Muscle of arm (tissue), 1 donor: ENCODE measurements at regions not wholly inside any gene's neighbourhood (a gene's known extent, or its start where the extent isn't known, plus 50 kb on each side); places are given as distances from the start of the nearest gene placed in this dataset.
A peak's percentile ranks its signal among the peaks of the same experiment; 100 is the strongest.

ENCODE experiments used
- DNase-seq: peaks from one replicate; pipeline ENCODE4 v3.0.0-alpha.2; 2013

DNA sequence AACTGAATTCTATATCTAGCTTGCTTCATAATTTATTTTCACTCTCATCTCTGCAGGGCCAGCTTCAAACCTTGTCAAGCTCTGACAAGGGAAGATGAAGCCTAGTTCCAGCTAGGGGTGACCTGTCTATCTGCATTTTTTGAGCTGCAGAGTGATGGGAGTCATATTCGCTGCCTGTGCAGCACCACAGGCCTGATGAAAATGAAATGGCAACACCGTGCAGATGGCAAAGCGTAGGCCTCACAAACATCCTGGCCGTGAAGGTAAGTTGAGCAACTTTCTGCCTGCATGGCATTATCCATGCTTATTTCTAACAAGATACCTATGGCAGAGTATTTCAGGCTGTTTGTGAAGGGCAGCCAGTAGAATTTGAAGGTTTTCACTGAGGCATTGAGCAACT lies 86.4 kb upstream of the C1QTNF9B start:
- no peak for DNase-seq

DNA sequence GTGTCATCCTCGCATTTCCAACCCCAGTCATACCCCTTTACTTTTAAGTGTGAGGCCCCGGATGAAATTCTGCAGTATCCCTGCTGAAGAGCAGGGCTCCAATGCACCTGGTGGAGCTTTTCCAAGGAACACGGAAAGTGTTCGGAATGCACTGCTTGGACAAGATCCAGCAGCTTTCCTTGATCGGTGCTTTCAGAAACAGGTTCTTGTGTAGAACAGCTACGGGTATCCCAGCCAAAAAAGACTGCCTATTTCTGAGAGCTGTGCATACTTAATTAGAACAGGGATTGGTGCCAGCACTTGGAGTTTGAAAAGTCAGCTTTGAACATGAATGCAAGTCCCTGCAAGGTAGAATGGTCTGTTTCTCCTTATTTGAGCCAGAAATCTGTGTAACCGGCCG lies 87.2 kb upstream of the C1QTNF9B start:
- no peak for DNase-seq

DNA sequence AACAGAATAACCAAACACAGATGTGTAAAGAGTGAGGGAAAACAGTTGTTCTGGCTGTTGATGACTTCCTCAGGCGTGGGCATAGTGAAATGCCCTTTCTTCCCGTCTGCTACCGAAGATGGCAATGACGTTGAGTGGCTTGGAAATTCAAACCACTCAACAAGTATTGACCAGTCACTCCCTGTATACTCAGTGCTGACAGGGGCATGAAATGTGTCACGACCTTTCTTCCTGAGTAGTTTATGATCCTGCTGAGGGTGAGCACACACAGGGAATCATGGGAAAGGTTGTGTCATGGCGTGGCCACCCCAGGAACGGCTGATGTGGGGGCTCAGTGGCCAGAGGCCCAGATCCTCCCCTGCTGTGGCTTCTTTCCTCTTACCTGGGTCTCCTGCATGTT lies 87.8 kb upstream of the C1QTNF9B start:
- DNase-seq: no peak

GRCh38 chr13:23985839-23986238 lies 88.5 kb upstream of the C1QTNF9B start:
- no peak for DNase-seq

DNA sequence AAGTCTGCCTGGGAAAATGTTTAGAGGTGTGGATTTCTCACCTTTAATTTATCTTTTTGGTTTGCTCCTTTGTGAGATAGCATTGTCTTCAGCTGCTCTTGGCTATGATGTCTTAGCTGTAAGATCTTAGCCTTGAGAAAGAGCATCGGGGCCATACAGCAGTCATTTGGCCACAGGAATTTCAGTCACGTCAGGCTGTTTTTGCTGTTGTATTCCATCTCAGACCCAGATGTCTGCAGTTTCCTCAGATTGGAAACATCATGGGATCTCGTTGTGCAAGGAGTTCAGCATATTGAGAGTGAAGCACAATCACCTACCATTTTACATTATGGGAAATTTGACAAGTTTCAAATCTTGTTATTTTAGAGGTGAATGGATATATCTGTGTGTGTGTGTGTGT lies 89.3 kb upstream of the C1QTNF9B start:
- no peak for DNase-seq

DNA sequence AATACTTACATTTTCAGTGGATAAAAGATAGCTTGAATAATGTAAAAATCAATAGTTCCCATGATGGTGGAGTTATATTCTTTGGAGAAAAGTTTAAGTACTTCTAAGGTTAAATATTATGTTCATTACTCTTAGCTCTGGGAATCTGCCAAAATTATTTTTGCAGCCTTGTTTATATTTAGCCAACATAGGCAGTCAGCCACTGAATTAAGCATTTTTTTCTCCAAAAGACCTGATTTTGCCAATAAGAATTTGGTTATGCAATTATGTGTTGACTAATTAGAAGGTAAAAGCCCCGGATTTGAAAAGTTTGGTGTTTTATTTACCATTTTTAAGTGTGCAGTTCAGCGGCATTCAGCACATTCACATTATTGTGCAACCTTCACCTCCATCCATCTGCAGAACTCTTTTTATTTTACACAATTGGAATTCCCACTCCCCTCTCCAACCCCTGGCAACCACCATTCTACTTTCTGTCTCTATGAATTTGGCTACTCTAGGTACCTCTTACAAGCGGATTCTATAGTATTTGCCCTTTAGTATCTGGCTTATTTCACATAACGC lies 90.1 kb upstream of the C1QTNF9B start:
- DNase-seq: no peak

DNA sequence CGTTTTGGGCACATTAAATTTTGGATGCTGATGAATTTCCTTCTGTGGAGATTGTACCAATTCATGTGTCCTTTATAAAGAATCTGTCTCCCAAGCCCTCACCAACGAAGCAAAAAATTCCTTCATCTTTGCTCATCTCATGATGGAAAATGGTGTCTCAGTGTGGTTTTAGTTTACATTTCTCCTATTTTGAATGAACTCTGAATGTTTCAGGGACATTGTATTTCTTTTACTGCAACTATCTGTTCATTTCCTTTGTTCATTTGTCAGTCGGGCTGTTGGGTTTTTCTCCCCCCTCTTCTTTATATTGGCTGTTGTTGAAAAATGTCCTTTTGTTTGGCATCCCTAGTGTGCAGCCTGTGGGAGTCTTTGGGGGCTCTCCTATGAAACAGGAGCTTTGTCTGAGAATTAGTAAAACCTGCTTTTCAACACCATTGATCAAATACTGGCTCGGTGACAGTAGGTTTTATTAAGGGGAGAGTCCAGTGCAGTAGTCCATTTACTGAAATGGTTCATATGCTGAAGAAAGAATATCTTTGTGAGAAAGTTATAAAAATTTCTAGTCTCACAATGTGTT lies 91.3 kb upstream of the C1QTNF9B start:
- no peak for DNase-seq

- no peak for DNase-seq
Observed at GRCh38 chr13:23990455-23990854, 93.2 kb upstream of the C1QTNF9B start.

GRCh38 chr13:23991119-23991518 lies 93.8 kb upstream of the C1QTNF9B start:
- no peak for DNase-seq

- DNase-seq: peak; percentile 30
Observed at GRCh38 chr13:23992781-23993679, 95.7 kb upstream of the C1QTNF9B start.

- no peak for DNase-seq
Observed at GRCh38 chr13:23993680-23993985, 96.3 kb upstream of the C1QTNF9B start.

DNA sequence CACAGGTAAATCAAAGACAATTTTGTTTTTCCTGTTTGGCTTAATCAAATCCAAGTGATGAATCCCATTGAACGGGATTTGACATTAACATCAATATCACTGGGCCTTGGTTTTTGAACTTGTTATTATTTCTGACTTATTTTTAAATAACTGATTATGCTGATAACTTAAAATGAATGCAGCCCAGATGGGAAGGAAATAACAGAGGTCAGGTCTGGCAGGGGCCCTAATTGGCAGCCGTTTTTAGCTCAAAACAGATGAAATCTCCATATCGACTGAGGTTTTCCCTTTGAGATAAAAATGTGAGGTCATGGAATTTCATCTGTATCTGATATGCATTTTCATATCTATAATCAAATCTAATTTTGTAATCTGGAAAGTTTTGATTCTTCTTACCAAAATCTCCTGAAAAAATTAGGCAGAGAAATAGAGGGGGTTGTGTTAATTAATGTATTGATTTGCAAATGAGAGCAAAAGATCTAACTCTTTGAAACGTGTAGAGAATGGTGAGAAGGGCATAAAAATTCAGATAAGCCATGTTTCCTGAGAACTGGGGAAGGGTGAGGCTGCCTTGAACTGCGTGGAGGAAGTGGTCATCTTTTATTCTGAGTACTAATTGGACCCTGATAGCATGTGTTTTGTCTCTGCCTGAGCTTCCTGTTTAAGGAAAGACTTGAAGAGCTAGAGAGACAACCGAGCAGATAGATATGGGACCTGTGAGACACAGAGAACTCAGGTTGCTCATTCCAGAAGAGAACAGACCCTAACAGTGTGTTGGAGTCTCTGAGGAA lies 98.2 kb upstream of the C1QTNF9B start:
- no peak for DNase-seq

DNA sequence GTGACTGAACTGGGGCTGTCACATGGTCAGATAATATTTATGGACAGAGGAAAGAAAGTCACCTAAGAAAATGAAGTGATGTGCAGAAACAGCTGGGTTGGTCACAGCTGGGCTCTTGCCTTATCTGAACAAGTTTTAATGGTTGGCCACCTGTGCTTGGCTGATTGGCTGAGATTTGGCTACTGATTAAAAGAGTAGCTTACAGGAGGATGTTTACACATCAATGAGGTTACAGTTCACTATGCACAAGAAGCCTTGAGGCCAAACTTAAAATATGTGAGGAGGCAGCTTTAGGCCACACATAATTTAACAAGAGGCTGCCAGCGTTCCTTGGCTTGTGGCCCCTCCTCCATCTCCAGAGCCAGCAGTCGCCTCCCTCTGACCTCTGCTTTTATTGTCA lies 99.2 kb upstream of the C1QTNF9B start:
- DNase-seq: no peak

- DNase-seq: no peak
Observed at GRCh38 chr13:23999424-23999823, 102.1 kb upstream of the C1QTNF9B start.

GRCh38 chr13:24002206-24002815 lies 105.0 kb upstream of the C1QTNF9B start:
- no peak for DNase-seq

DNA sequence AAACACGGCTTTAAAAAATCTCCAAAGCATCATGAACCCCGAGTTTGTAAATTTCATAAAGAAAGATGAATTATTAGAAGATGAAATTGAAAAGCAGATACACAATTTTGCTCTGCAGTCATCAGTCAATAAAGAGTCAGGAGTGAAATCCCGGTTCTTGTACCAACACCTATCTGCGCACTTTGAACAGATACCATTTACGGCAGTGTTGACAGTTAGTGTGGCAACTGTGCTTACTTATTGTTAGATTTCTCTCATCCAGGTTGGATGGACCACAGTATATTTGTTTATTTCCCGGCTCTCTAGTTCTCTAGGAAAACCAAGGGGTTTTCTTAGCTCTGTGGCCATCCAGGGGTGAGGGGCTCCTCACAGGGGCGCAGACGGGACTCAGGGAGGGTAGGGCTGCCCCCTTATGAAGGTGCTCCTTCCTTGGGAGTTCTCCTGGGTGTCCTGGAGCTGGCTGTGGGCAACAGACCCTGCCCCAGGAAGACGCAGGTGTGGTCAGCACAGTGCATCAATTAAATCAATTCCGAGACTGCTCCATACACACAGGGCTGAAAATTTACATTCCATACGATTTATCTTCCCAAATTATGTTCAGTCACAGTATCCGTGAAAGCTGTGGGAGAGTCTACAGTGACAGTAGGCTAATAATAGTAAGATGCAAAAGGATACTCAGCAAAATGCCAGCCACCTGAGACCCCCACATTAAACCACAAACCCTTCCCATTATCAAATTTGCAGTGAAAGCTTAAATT lies 107.0 kb upstream of the C1QTNF9B start:
- DNase-seq: no peak

GRCh38 chr13:24004971-24005370 lies 107.7 kb upstream of the C1QTNF9B start:
- no peak for DNase-seq

DNA sequence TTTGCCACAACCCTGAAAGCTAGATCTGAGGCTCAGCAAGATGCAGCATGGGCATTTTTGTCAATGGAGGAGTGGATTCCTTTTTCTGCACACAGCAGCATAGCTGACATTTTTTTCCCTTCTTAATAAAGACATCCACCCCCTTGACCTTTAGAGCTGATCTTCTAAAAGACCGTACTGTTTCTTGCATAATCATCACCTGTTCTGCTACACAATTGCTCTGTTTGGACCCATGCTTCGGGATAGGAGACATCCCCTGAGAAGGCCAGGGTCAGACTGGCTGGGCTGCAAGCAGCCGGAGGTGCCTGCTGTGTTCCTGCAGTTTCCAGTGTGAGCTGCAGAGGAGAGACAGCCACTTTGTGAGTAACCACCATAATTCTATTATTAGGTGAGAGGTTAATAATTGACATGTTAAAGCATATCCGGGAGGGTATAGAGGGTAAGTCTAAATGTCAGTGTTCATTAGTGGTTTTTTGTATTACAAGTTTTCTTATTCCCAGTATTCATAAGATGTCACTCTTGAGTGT lies 108.5 kb upstream of the C1QTNF9B start:
- no peak for DNase-seq

- DNase-seq: no peak
Observed at GRCh38 chr13:24006520-24007248, 109.4 kb upstream of the C1QTNF9B start.

DNA sequence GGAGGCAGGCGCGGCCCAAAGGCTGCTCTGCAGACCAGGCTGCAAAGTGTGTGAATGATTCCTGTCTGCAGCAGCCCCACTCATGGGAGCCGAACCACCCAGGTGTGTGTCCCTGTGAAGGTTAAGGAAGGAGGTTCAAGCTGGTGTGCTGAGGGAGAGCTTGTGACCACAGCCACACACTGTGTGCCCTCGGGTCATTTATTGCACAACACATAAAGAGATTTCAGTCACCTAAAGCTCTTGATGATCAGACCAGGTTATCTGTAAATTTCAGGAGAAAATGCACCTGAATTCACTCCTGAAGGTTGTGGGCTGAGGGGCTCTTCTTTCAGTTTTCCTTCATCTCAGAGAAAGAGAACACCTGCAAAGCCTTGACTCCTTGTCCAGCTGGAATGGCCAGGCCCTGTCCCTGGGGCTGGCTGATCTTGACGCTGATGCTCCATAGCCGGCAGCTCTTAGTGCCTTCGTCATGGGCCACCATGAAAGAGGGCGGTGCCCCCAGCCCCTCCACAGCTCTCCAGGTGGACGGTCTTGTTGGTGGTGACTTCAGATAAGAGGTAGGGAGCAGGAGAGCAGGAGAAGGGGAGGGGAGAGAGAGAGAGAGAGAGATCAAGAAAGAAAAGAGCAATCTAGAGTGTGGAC lies 110.8 kb upstream of the C1QTNF9B start:
- DNase-seq: no peak
